DND-41 (cell line): ENCODE measurements at regions not wholly inside any gene's neighbourhood (a gene's known extent, or its start where the extent isn't known, plus 50 kb on each side); places are given as distances from the start of the nearest gene placed in this dataset.

ENCODE experiments used
- ATAC-seq: fragments of 200-7000 bp; cut with Tn5 transposase; 3 replicates; pipeline ENCODE4 v1.9.1; 2021; ENCODE audit warnings: low read depth; ENCODE audit not compliant: insufficient read depth
- DNase-seq: peaks from one replicate; pipeline ENCODE4 v3.0.0-alpha.2; 2020
- H2AFZ ChIP-seq: 2 replicates; pipeline ENCODE4 v1.6.0; 2012; ENCODE audit warnings: low read depth, low read length
- H3K27ac ChIP-seq: 2 replicates; pipeline ENCODE4 v1.5.1; 2012; ENCODE audit warnings: low read length, inconsistent platforms
- H3K27me3 ChIP-seq: fragments of 200-600 bp; sonication (generic); 2 replicates; pipeline ENCODE4 v1.6.0; 2012; ENCODE audit warnings: low read length, mild to moderate bottlenecking, inconsistent platforms; ENCODE audit not compliant: insufficient read depth, poor library complexity
- H3K36me3 ChIP-seq: 2 replicates; pipeline ENCODE4 v1.5.1; 2012; ENCODE audit warnings: low read length, inconsistent platforms; ENCODE audit not compliant: insufficient read depth
- H3K4me1 ChIP-seq: 2 replicates; pipeline ENCODE4 v1.5.1; 2012; ENCODE audit warnings: mild to moderate bottlenecking, low read length; ENCODE audit not compliant: insufficient read depth
- H3K4me2 ChIP-seq: 2 replicates; pipeline ENCODE4 v1.6.0; 2012; ENCODE audit warnings: mild to moderate bottlenecking, moderate library complexity, low read length, inconsistent platforms; ENCODE audit not compliant: insufficient read depth
- H3K4me3 ChIP-seq, 2 experiments: fragments of 200-600 bp in 1 of 2; shearing (Covaris generic) in 1 of 2; 2 replicates each; pipeline ENCODE4 v1.5.1; 2012 to 2016; ENCODE audit warnings: inconsistent platforms in 2 of 2, low read length in 2 of 2, mild to moderate bottlenecking in 2 of 2, low read depth in 1 of 2, moderate library complexity in 1 of 2
- H3K79me2 ChIP-seq: 2 replicates; pipeline ENCODE4 v1.6.0; 2012; ENCODE audit warnings: low read length, inconsistent platforms; ENCODE audit not compliant: insufficient read depth
- H3K9ac ChIP-seq: 2 replicates; pipeline ENCODE4 v1.6.0; 2012; ENCODE audit warnings: low read depth, mild to moderate bottlenecking, inconsistent platforms, low read length, moderate library complexity
- H3K9me3 ChIP-seq: 2 replicates; pipeline ENCODE4 v1.5.1; 2012; ENCODE audit warnings: low read length, moderate library complexity, mild to moderate bottlenecking, inconsistent platforms; ENCODE audit not compliant: insufficient read depth, severe bottlenecking
- H4K20me1 ChIP-seq: 2 replicates; pipeline ENCODE4 v1.6.0; 2012; ENCODE audit warnings: low read length; ENCODE audit not compliant: insufficient read depth
- CTCF ChIP-seq: IDR thresholded peaks from 2 replicates; pipeline ENCODE4 v1.5.1; 2012; ENCODE audit warnings: borderline replicate concordance, low read length, moderate library complexity, mild to moderate bottlenecking; ENCODE audit not compliant: poor library complexity, severe bottlenecking; ENCODE audit errors: extremely low read depth
- EZH2 ChIP-seq: IDR thresholded peaks from 3 replicates; pipeline ENCODE4 v1.6.1; 2012; ENCODE audit warnings: borderline replicate concordance, low read depth, mild to moderate bottlenecking, moderate library complexity, low read length, inconsistent platforms; ENCODE audit not compliant: severe bottlenecking

- Histone ChIP-seq H3K9ac (no peak overlapping the region), H3K4me2 (no peak overlapping the region), H3K27me3 (no peaks in the 10 kb centered on the region), H2AFZ (no peak overlapping the region), H3K27ac (no peak overlapping the region), H3K4me3 (no peak overlapping the region), H3K36me3 (no peaks in the 10 kb centered on the region), H4K20me1 (no peaks in the 10 kb centered on the region), H3K79me2 (no peaks in the 10 kb centered on the region), H3K9me3 (no peaks in the 10 kb centered on the region), H3K4me1 (no peaks in the 10 kb centered on the region)
- no peak for ATAC-seq
- DNase-seq, result no peak
- TF ChIP-seq CTCF, result no peak
- TF ChIP-seq EZH2, result no peak
These were observed 184.7 kb downstream of the LACC1 start for GRCh38 chr13:44064357-44064756.

GRCh38 chr13:44068169-44068568 lies 188.5 kb downstream of the LACC1 start:
- peaks cover 3% of the 10 kb centered on the region for H3K9me3 ChIP-seq
- TF ChIP-seq EZH2 (no peak), CTCF (no peak)
- DNase-seq (no peak), ATAC-seq (no peak)
- H3K4me2 ChIP-seq, result no peak overlapping the region
- H4K20me1 ChIP-seq, result no peaks in the 10 kb centered on the region
- no peaks in the 10 kb centered on the region for H3K27me3 ChIP-seq
- no peak overlapping the region for H3K27ac ChIP-seq
- H3K36me3 ChIP-seq, result no peaks in the 10 kb centered on the region
- no peak overlapping the region for H2AFZ ChIP-seq
- H3K4me3 ChIP-seq, result no peak overlapping the region
- no peak overlapping the region for H3K9ac ChIP-seq
- H3K4me1 ChIP-seq, result no peaks in the 10 kb centered on the region
- no peaks in the 10 kb centered on the region for H3K79me2 ChIP-seq

- Histone ChIP-seq H3K27ac (no peak overlapping the region), H3K4me1 (no peaks in the 10 kb centered on the region), H4K20me1 (no peaks in the 10 kb centered on the region), H3K27me3 (no peaks in the 10 kb centered on the region), H3K4me2 (no peak overlapping the region), H3K9me3 (peaks cover 3% of the 10 kb centered on the region), H3K79me2 (no peaks in the 10 kb centered on the region), H3K4me3 (no peak overlapping the region), H2AFZ (no peak overlapping the region), H3K9ac (no peak overlapping the region), H3K36me3 (no peaks in the 10 kb centered on the region)
- TF ChIP-seq EZH2 (no peak), CTCF (no peak)
- DNase-seq (no peak), ATAC-seq (no peak)
These were observed 189.0 kb downstream of the LACC1 start for GRCh38 chr13:44068737-44069136.

GRCh38 chr13:44072536-44072935 lies 192.8 kb downstream of the LACC1 start:
- H3K4me3 ChIP-seq, result no peak overlapping the region
- H4K20me1 ChIP-seq, result no peaks in the 10 kb centered on the region
- H3K27ac ChIP-seq, result no peak overlapping the region
- DNase-seq (no peak), ATAC-seq (no peak)
- no peaks in the 10 kb centered on the region for H3K27me3 ChIP-seq
- no peak overlapping the region for H3K4me2 ChIP-seq
- H3K9me3 ChIP-seq, result peaks cover 3% of the 10 kb centered on the region
- H3K79me2 ChIP-seq, result no peaks in the 10 kb centered on the region
- no peaks in the 10 kb centered on the region for H3K36me3 ChIP-seq
- no peak overlapping the region for H2AFZ ChIP-seq
- H3K4me1 ChIP-seq, result no peaks in the 10 kb centered on the region
- no peak overlapping the region for H3K9ac ChIP-seq
- TF ChIP-seq EZH2 (no peak), CTCF (no peak)
